HEK293 (cell line): ENCODE measurements at regions not wholly inside any gene's neighbourhood (a gene's known extent, or its start where the extent isn't known, plus 50 kb on each side); places are given as distances from the start of the nearest gene placed in this dataset.

Experiments used
- CTCF ChIA-PET: fragments of 350-600 bp; formaldehyde crosslinking; extraction: SDS; loops from one replicate; lab custom pipeline; 2021; ENCODE audit warnings: antibody characterized with exemption; lab: Yijun Ruan, JAX
- POLR2A ChIA-PET: fragments of 300-600 bp; formaldehyde crosslinking; extraction: SDS; loops from one replicate; lab custom pipeline; 2020; ENCODE audit warnings: antibody characterized with exemption, inconsistent platforms; lab: Yijun Ruan, JAX
- H3K27ac ChIP-seq: fragments of 200-500 bp; sonication (Bioruptor generic); 2 replicates; pipeline ENCODE4 v1.5.1; 2014; ENCODE audit warnings: low read depth, low read length, control low read depth, inconsistent platforms; ENCODE audit errors: extremely low read depth
- H3K36me3 ChIP-seq, 2 experiments: fragments of 200-500 bp in 1 of 2; sonication (Bioruptor generic) in 1 of 2; 1 replicate in 1 of 2; 2 replicates in 1 of 2; pipeline ENCODE4 v1.5.1; 2014 to 2017; ENCODE audit warnings: inconsistent platforms in 2 of 2, low read length in 2 of 2; ENCODE audit not compliant: control insufficient read depth in 2 of 2, insufficient read depth in 1 of 2
- H3K4me1 ChIP-seq: fragments of 200-500 bp; sonication (Bioruptor generic); 2 replicates; pipeline ENCODE4 v1.5.1; 2014; ENCODE audit warnings: mild to moderate bottlenecking, low read length, inconsistent platforms; ENCODE audit not compliant: control insufficient read depth, insufficient read depth
- H3K4me3 ChIP-seq: 2 replicates; pipeline ENCODE4 v1.5.1; 2011; ENCODE audit warnings: low read depth, mild to moderate bottlenecking, control low read depth, low read length, moderate library complexity
- H3K9me3 ChIP-seq: fragments of 200-500 bp; sonication (Bioruptor generic); 2 replicates; pipeline ENCODE4 v1.5.1; 2014; ENCODE audit warnings: low read depth, low read length, inconsistent platforms; ENCODE audit not compliant: control insufficient read depth, insufficient read depth
- AEBP2 ChIP-seq: fragments of 450-650 bp; formaldehyde crosslinking; IDR thresholded peaks from 2 replicates; pipeline ENCODE4 v1.5.1; 2016; ENCODE audit warnings: missing biosample characterization, missing genetic modification characterization, borderline replicate concordance
- PBX3 ChIP-seq: sonication (generic); formaldehyde crosslinking; IDR thresholded peaks from 2 replicates; pipeline ENCODE4 v1.8.1; 2022; ENCODE audit warnings: mild to moderate bottlenecking, moderate library complexity, missing genetic modification reagents
- TCF7L2 ChIP-seq: IDR thresholded peaks from 2 replicates; pipeline ENCODE4 v1.6.1; 2011; ENCODE audit warnings: low read depth, mild to moderate bottlenecking, inconsistent platforms, low read length, moderate library complexity, borderline replicate concordance
- ZNF148 ChIP-seq: fragments of 450-650 bp; formaldehyde crosslinking; IDR thresholded peaks from 2 replicates; pipeline ENCODE4 v1.5.0; 2017; ENCODE audit warnings: missing biosample characterization, missing genetic modification characterization, borderline replicate concordance
- ZNF19 ChIP-seq: fragments of 450-650 bp; formaldehyde crosslinking; IDR thresholded peaks from 2 replicates; pipeline ENCODE4; 2016; ENCODE audit warnings: missing biosample characterization, missing genetic modification characterization, low read depth
- ZNF274 ChIP-seq, 2 experiments: fragments of 200-500 bp in 1 of 2; fragments of 450-650 bp in 1 of 2; sonication (Bioruptor generic) in 1 of 2; formaldehyde crosslinking in 1 of 2; IDR thresholded peaks; 2 replicates each; pipeline versions ENCODE4 v1.5.1 to v1.6.1; 2014 to 2016; ENCODE audit warnings: borderline replicate concordance in 1 of 2, inconsistent platforms in 1 of 2, low read length in 1 of 2, missing biosample characterization in 1 of 2, missing genetic modification characterization in 1 of 2
- ZNF292 ChIP-seq: fragments of 450-650 bp; formaldehyde crosslinking; IDR thresholded peaks from 2 replicates; pipeline ENCODE4 v1.5.1; 2016; ENCODE audit warnings: low read depth, missing biosample characterization, missing genetic modification characterization, borderline replicate concordance
- ZNF302 ChIP-seq: fragments of 450-650 bp; formaldehyde crosslinking; IDR thresholded peaks from 2 replicates; pipeline ENCODE4 v1.5.1; 2016; ENCODE audit warnings: missing biosample characterization, missing genetic modification characterization, low read depth
- ZNF529 ChIP-seq: fragments of 450-650 bp; formaldehyde crosslinking; IDR thresholded peaks from 2 replicates; pipeline ENCODE4 v1.5.1; 2017; ENCODE audit warnings: missing genetic modification characterization, missing biosample characterization; ENCODE audit not compliant: insufficient replicate concordance
- ZNF548 ChIP-seq: fragments of 450-650 bp; formaldehyde crosslinking; IDR thresholded peaks from 2 replicates; pipeline ENCODE4 v1.5.1; 2016; ENCODE audit warnings: missing biosample characterization, missing genetic modification characterization
- ZNF610 ChIP-seq: fragments of 450-650 bp; formaldehyde crosslinking; IDR thresholded peaks from 2 replicates; pipeline ENCODE4 v1.5.1; 2016; ENCODE audit warnings: missing biosample characterization, missing genetic modification characterization, borderline replicate concordance
- ZSCAN30 ChIP-seq: fragments of 450-650 bp; IDR thresholded peaks from 2 replicates; pipeline ENCODE4 v1.5.1; 2018; ENCODE audit warnings: missing biosample characterization, mild to moderate bottlenecking, missing genetic modification characterization, moderate library complexity
- TF ChIP-seq, protein P1 (sequence below): fragments of 450-650 bp; formaldehyde crosslinking; IDR thresholded peaks from 2 replicates; pipeline ENCODE4 v1.5.1; 2016; ENCODE audit warnings: missing biosample characterization, missing genetic modification characterization, borderline replicate concordance
- TF ChIP-seq, protein P2 (sequence below): fragments of 450-650 bp; formaldehyde crosslinking; IDR thresholded peaks from 2 replicates; pipeline ENCODE4 v1.5.1; 2017; ENCODE audit warnings: missing biosample characterization, missing genetic modification characterization

DNA sequence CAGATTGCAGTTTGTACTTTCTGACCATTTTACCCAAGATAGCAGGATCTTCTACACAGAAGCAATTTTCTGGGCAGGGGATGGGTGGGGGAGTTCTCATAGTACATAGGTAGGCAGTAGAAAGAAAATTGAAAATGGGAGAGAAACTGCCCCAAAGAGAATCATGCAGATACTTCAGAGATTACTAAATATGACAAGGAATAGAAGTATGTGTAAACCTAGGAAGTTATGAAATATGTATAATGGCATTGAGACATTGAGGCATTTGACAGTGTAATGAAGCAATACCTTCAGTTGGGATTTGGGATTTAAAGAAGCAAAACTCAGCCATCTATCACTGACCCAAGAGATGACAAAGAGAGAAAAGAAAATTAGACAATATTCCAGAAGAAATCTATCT lies 233.0 kb downstream of the PTN start:
- no peaks in the 10 kb centered on the region for H3K36me3 ChIP-seq
- H3K4me3 ChIP-seq = no peak overlapping the region
- H3K27ac ChIP-seq = no peak overlapping the region
- CTCF ChIA-PET = no interaction called here
- POLR2A ChIA-PET = no interaction called here
- H3K4me1 ChIP-seq = no peaks in the 10 kb centered on the region
- TF ChIP-seq AEBP2 (no peak), PBX3 (CRISPR knock-in tag) (no peak), ZNF292 (tag by site-specific recombination) (no peak), ZNF548 (tag by site-specific recombination) (no peak), ZNF610 (tag by site-specific recombination) (no peak)
- no peaks in the 10 kb centered on the region for H3K9me3 ChIP-seq

DNA sequence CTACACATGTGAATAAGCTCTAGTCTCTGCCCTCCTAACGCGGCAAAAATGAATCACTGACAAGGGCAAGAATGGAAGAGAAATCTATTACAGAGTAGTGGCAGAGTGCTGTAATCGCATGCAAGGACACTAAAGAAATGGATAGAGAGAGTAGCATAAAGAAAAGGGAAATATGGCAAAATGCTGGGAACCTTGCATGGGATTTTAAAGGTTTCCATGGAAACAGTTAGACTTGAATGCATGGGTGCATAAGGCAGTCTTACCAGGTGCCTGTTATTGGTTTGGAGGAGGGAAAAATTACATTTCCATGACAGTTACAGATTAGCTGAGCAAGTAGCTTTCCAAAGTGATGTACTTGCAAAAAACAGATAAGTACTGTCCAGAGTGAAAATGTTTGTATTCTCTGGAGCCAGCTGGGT lies 233.4 kb downstream of the PTN start:
- CTCF ChIA-PET = no interaction called here

More for the DNA sequence above, 233.4 kb downstream of the PTN start:
- Histone ChIP-seq H3K4me1 (no peaks in the 10 kb centered on the region), H3K4me3 (no peak overlapping the region), H3K36me3 (no peaks in the 10 kb centered on the region), H3K27ac (no peak overlapping the region), H3K9me3 (no peaks in the 10 kb centered on the region)
- TF ChIP-seq ZNF548 (tag by site-specific recombination) (no peak), ZNF529 (no peak), ZSCAN30 (no peak), TCF7L2 (no peak), ZNF274 (IDR thresholded peaks at IDR 0.05; ENCODE audit: low read length) (no peak), ZNF274 (tag by site-specific recombination; IDR thresholded peaks at IDR 0.05; ENCODE audit: borderline replicate concordance) (no peak), ZNF148 (tag by site-specific recombination) (no peak), ZNF19 (tag by site-specific recombination) (no peak), ZNF302 (tag by site-specific recombination) (no peak)
- TF ChIP-seq, protein P1, sequence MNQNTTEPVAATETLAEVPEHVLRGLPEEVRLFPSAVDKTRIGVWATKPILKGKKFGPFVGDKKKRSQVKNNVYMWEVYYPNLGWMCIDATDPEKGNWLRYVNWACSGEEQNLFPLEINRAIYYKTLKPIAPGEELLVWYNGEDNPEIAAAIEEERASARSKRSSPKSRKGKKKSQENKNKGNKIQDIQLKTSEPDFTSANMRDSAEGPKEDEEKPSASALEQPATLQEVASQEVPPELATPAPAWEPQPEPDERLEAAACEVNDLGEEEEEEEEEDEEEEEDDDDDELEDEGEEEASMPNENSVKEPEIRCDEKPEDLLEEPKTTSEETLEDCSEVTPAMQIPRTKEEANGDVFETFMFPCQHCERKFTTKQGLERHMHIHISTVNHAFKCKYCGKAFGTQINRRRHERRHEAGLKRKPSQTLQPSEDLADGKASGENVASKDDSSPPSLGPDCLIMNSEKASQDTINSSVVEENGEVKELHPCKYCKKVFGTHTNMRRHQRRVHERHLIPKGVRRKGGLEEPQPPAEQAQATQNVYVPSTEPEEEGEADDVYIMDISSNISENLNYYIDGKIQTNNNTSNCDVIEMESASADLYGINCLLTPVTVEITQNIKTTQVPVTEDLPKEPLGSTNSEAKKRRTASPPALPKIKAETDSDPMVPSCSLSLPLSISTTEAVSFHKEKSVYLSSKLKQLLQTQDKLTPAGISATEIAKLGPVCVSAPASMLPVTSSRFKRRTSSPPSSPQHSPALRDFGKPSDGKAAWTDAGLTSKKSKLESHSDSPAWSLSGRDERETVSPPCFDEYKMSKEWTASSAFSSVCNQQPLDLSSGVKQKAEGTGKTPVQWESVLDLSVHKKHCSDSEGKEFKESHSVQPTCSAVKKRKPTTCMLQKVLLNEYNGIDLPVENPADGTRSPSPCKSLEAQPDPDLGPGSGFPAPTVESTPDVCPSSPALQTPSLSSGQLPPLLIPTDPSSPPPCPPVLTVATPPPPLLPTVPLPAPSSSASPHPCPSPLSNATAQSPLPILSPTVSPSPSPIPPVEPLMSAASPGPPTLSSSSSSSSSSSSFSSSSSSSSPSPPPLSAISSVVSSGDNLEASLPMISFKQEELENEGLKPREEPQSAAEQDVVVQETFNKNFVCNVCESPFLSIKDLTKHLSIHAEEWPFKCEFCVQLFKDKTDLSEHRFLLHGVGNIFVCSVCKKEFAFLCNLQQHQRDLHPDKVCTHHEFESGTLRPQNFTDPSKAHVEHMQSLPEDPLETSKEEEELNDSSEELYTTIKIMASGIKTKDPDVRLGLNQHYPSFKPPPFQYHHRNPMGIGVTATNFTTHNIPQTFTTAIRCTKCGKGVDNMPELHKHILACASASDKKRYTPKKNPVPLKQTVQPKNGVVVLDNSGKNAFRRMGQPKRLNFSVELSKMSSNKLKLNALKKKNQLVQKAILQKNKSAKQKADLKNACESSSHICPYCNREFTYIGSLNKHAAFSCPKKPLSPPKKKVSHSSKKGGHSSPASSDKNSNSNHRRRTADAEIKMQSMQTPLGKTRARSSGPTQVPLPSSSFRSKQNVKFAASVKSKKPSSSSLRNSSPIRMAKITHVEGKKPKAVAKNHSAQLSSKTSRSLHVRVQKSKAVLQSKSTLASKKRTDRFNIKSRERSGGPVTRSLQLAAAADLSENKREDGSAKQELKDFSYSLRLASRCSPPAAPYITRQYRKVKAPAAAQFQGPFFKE (tag by site-specific recombination) = no peak
- TF ChIP-seq, protein P2, sequence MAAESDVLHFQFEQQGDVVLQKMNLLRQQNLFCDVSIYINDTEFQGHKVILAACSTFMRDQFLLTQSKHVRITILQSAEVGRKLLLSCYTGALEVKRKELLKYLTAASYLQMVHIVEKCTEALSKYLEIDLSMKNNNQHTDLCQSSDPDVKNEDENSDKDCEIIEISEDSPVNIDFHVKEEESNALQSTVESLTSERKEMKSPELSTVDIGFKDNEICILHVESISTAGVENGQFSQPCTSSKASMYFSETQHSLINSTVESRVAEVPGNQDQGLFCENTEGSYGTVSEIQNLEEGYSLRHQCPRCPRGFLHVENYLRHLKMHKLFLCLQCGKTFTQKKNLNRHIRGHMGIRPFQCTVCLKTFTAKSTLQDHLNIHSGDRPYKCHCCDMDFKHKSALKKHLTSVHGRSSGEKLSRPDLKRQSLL (tag by site-specific recombination) = no peak
- POLR2A ChIA-PET = no interaction called here
